WERI-Rb-1 (cell line): ENCODE measurements at regions not wholly inside any gene's neighbourhood (a gene's known extent, or its start where the extent isn't known, plus 50 kb on each side); places are given as distances from the start of the nearest gene placed in this dataset.
A peak's percentile ranks its signal among the peaks of the same experiment; 100 is the strongest.
"Not testable (repeated sequence)": the region's sequence is repeated elsewhere in the genome, so short reads cannot be mapped to it uniquely, and the experiment has no call there.

ENCODE experiments used
- DNase-seq: peaks from one replicate; pipeline ENCODE4 v3.0.0-alpha.2; 2020
- H3K27ac ChIP-seq: fragments of 250-450 bp; sonication (Bioruptor Pico); 2 replicates; pipeline ENCODE4 v1.5.1; 2020; ENCODE audit warnings: mild to moderate bottlenecking, moderate library complexity
- H3K27me3 ChIP-seq: fragments of 250-450 bp; sonication (Bioruptor Pico); 2 replicates; pipeline ENCODE4 v1.5.1; 2021; ENCODE audit warnings: mild to moderate bottlenecking, low read depth, moderate library complexity; ENCODE audit not compliant: insufficient read depth, severe bottlenecking
- H3K36me3 ChIP-seq: fragments of 250-450 bp; sonication (Bioruptor Pico); 2 replicates; pipeline ENCODE4 v1.5.1; 2020; ENCODE audit warnings: mild to moderate bottlenecking, moderate library complexity
- H3K4me3 ChIP-seq: 2 replicates; pipeline ENCODE4 v1.5.1; 2011; ENCODE audit warnings: low read depth, mild to moderate bottlenecking, control low read depth, low read length
- H3K9me3 ChIP-seq: fragments of 250-450 bp; sonication (Bioruptor Pico); 2 replicates; pipeline ENCODE4 v1.5.1; 2021; ENCODE audit warnings: mild to moderate bottlenecking, moderate library complexity; ENCODE audit not compliant: severe bottlenecking
- TF ChIP-seq, protein P1 (sequence below): IDR thresholded peaks from 2 replicates; pipeline ENCODE4 v1.5.1; 2011; ENCODE audit warnings: low read depth, mild to moderate bottlenecking, control low read depth, inconsistent platforms, low read length

GRCh38 chr5:158450751-158451171, 591.8 kb upstream of the CLINT1 start:
- H3K27me3 ChIP-seq: no peaks in the 10 kb centered on the region

DNA sequence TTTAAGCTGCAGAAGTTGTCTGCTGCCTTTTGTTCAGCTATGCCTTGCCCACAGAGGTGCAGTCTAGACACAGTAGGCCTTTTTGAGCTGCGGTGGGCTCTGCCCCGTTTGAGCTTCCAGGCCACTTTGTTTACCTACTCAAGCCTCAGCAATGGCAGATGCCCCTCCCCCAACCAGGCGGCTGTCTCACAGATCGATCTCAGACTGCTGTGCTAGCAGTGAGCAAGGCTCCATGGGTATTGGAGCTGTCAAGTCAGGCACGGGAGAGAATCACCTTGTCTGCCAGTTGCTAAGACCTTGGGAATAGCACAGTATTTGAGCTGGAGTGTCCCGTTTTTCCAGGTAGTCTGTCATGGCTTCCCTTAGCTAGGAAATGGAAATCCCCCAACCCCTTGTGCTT, 587.8 kb upstream of the CLINT1 start:
- not testable (repeated sequence) for H3K36me3 ChIP-seq, H3K4me3 ChIP-seq, H3K27ac ChIP-seq, H3K27me3 ChIP-seq, H3K9me3 ChIP-seq
- peak; percentile 11 for DNase-seq

More at GRCh38 chr5:158450751-158451171, 591.8 kb upstream of the CLINT1 start:
- H3K9me3 ChIP-seq: no peaks in the 10 kb centered on the region
- H3K36me3 ChIP-seq: no peaks in the 10 kb centered on the region
- TF ChIP-seq, protein P1, sequence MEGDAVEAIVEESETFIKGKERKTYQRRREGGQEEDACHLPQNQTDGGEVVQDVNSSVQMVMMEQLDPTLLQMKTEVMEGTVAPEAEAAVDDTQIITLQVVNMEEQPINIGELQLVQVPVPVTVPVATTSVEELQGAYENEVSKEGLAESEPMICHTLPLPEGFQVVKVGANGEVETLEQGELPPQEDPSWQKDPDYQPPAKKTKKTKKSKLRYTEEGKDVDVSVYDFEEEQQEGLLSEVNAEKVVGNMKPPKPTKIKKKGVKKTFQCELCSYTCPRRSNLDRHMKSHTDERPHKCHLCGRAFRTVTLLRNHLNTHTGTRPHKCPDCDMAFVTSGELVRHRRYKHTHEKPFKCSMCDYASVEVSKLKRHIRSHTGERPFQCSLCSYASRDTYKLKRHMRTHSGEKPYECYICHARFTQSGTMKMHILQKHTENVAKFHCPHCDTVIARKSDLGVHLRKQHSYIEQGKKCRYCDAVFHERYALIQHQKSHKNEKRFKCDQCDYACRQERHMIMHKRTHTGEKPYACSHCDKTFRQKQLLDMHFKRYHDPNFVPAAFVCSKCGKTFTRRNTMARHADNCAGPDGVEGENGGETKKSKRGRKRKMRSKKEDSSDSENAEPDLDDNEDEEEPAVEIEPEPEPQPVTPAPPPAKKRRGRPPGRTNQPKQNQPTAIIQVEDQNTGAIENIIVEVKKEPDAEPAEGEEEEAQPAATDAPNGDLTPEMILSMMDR: no peak
- H3K27ac ChIP-seq: no peak overlapping the region
- no peak overlapping the region for H3K4me3 ChIP-seq
- DNase-seq: no peak

DNA sequence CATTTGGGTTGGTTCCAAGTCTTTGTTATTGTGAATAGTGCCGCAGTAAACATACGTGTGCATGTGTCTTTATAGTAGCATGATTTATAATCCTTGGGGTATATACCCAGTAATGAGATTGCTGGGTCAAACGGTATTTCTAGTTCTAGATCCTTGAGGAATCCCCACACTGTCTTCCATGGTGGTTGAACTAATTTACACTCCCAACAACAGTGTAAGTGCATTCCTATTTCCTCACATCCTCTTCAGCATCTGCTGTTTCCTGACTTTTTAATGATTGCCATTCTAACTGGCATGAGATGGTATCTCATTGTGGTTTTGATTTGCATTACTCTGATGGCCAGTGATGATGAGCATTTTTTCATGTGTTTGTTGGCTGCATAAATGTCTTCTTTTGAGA, 580.3 kb upstream of the CLINT1 start:
- H3K27ac ChIP-seq, DNase-seq, H3K4me3 ChIP-seq: not testable (repeated sequence)

DNA sequence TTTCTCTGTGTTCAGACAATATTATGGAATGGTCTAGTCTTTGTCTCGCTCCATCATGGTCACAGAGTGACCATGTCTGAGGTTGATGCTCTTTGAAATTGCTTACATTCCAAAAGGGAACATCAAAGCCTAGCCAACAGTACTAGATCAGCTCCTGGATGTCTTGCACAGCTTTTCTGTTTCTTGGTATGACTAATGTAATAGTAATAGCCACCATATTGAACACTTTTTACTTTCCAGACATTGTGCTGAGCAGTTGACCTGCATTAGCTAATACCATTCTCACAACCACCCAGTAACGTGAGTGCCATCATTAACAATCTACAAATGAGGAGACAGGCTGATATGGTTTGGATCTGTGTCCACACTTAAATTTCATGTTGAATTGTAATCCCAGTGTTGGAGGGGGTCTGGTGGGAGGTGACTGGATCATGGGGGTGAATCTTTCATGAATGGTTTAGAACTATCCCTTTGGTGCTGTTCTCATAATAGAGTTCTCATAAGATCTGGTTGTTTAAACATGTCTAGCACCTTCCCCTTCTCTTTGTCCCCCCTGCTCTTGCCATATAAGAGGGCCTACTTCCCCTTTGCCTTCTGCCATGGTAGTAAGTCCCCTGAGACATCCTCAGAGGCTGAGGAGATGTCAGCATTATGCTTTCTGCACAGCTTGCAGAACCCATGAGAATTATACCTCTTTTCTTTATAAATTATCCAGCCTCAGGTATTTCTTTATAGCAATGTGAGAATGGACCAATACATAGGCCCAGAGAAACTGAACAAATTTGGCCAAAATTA, 577.5 kb upstream of the CLINT1 start:
- Histone ChIP-seq H3K27ac (no peak overlapping the region), H3K36me3 (no peaks in the 10 kb centered on the region), H3K27me3 (no peaks in the 10 kb centered on the region), H3K9me3 (no peaks in the 10 kb centered on the region), H3K4me3 (no peak overlapping the region)
- no peak for DNase-seq
- TF ChIP-seq, protein P1: no peak

More for the DNA sequence above, 580.3 kb upstream of the CLINT1 start:
- H3K9me3 ChIP-seq, H3K27me3 ChIP-seq, H3K36me3 ChIP-seq: not testable (repeated sequence)

DNA sequence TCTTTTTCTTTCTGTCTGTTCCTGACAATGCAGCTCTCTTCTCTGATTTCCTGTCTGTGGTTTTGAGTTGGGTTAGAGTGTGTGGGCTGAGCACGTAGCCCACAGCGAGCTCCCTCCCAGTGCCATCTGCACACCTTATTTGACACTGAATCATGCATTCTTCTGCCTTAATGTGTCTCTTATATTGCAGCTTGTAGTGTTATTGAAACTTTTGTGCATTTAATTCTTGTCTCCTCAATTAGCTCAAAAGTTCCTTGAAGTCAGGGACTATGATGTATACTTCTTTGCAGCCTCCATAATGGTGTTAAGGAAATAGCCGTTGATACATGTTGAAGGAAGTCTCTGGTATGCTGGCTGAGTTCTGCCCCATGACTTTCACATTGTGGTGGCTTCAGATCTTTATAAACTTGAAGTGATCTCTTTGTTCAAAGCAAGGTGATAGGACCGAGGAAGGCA, 576.2 kb upstream of the CLINT1 start:
- Histone ChIP-seq H3K27ac (no peak overlapping the region), H3K36me3 (no peaks in the 10 kb centered on the region), H3K27me3 (no peaks in the 10 kb centered on the region), H3K9me3 (no peaks in the 10 kb centered on the region), H3K4me3 (no peak overlapping the region)
- no peak for DNase-seq
- TF ChIP-seq, protein P1: no peak

DNA sequence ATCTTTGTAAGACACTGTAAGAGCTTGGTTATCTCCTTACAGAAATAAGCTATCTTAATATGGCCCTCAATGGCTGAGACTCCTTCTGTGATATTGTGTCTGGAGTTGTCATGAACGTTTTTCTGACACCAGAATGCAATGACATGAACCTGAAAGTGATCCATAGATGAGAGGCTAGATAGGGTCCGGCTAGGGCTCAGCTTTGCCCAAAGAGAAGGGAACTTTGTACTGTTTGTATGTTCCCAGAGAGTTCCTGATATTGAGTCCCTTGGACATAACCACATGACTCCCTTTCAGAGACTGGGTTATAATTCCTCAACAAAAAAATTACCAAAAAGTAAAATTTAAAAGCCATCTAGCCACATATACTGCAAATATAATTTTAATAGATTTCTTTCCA, 575.8 kb upstream of the CLINT1 start:
- Histone ChIP-seq H3K4me3 (no peak overlapping the region), H3K36me3 (no peaks in the 10 kb centered on the region), H3K27ac (no peak overlapping the region), H3K27me3 (no peaks in the 10 kb centered on the region), H3K9me3 (no peaks in the 10 kb centered on the region)
- DNase-seq: no peak
- TF ChIP-seq, protein P1: no peak

DNA sequence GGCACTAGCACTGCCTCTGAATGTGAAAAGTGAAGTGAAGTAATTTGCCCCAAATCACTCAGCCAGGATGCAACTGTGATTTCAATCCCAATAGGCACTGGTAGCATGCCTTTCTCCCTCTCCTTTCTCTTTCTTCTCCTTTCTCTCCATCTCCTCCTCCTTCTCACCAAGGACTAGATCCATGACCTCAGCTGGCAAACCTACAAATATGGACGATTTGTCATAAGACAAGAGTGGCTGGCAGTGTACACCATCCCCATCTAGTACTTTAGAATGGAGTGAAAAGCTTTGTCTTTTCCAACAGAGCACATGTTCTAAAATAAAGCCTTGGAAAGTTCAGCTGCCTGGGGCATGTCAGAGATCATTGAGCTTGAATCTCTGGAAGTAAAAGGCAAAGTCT, 574.7 kb upstream of the CLINT1 start:
- no peak for DNase-seq
- no peaks in the 10 kb centered on the region for H3K36me3 ChIP-seq
- H3K9me3 ChIP-seq: no peaks in the 10 kb centered on the region
- no peak overlapping the region for H3K4me3 ChIP-seq
- H3K27me3 ChIP-seq: no peaks in the 10 kb centered on the region
- TF ChIP-seq, protein P1: no peak
- H3K27ac ChIP-seq: no peak overlapping the region
